HEK293T (cell line): ENCODE measurements at regions not wholly inside any gene's neighbourhood (a gene's known extent, or its start where the extent isn't known, plus 50 kb on each side); places are given as distances from the start of the nearest gene placed in this dataset.

ENCODE experiments used
- BHLHE40 ChIP-seq: fragments of 450-650 bp; IDR thresholded peaks from 2 replicates; pipeline ENCODE4 v1.6.1; 2016; ENCODE audit warnings: mild to moderate bottlenecking, moderate library complexity, borderline replicate concordance
- ELF4 ChIP-seq: fragments of 450-650 bp; IDR thresholded peaks from 2 replicates; pipeline ENCODE4 v1.6.1; 2017; ENCODE audit warnings: antibody characterized with exemption
- FOXK2 ChIP-seq: fragments of 450-650 bp; IDR thresholded peaks from 2 replicates; pipeline ENCODE4 v1.6.1; 2016; ENCODE audit warnings: mild to moderate bottlenecking
- FOXM1 ChIP-seq: fragments of 450-650 bp; IDR thresholded peaks from 2 replicates; pipeline ENCODE4 v1.6.1; 2017; ENCODE audit warnings: mild to moderate bottlenecking, borderline replicate concordance
- HDGF ChIP-seq: fragments of 450-650 bp; IDR thresholded peaks from 2 replicates; pipeline ENCODE4 v1.6.1; 2017; ENCODE audit warnings: antibody characterized with exemption, borderline replicate concordance
- LEF1 ChIP-seq: fragments of 450-650 bp; IDR thresholded peaks from 2 replicates; pipeline ENCODE4 v1.6.1; 2017; ENCODE audit warnings: mild to moderate bottlenecking, borderline replicate concordance
- NFRKB ChIP-seq: fragments of 450-650 bp; IDR thresholded peaks from 2 replicates; pipeline ENCODE4 v1.6.1; 2016; ENCODE audit warnings: mild to moderate bottlenecking, moderate library complexity
- PKNOX1 ChIP-seq: fragments of 450-650 bp; IDR thresholded peaks from 2 replicates; pipeline ENCODE4 v1.6.1; 2016
- SP1 ChIP-seq: fragments of 450-650 bp; IDR thresholded peaks from 2 replicates; pipeline ENCODE4 v1.6.1; 2017
- SUZ12 ChIP-seq: fragments of 450-650 bp; IDR thresholded peaks from 2 replicates; pipeline ENCODE4 v1.6.1; 2016; ENCODE audit warnings: mild to moderate bottlenecking
- TARDBP ChIP-seq: fragments of 450-650 bp; IDR thresholded peaks from 2 replicates; pipeline ENCODE4 v1.6.1; 2016

GRCh38 chr9:1877951-1878350 is 137.2 kb upstream of the SMARCA2 start:
- TF ChIP-seq ELF4 = no peak
- no peak for TF ChIP-seq HDGF
- no peak for TF ChIP-seq SUZ12
- TF ChIP-seq FOXM1 = no peak
- TF ChIP-seq SP1 = no peak
- no peak for TF ChIP-seq NFRKB
- TF ChIP-seq TARDBP = no peak
- no peak for TF ChIP-seq PKNOX1
- no peak for TF ChIP-seq FOXK2
- TF ChIP-seq BHLHE40 = no peak
- no peak for TF ChIP-seq LEF1
